H1 (cell line): ENCODE measurements at regions not wholly inside any gene's neighbourhood (a gene's known extent, or its start where the extent isn't known, plus 50 kb on each side); places are given as distances from the start of the nearest gene placed in this dataset.
"Not testable (repeated sequence)": the region's sequence is repeated elsewhere in the genome, so short reads cannot be mapped to it uniquely, and the experiment has no call there.

Source experiments
- CTCF ChIA-PET: fragments of 300-600 bp; sonication (Branson Sonifier 250); formaldehyde crosslinking; loops from one replicate; lab custom pipeline; 2021; ENCODE audit not compliant: partially characterized antibody; lab: Charles Lee
- POLR2A ChIA-PET: fragments of 300-600 bp; sonication (Branson Sonifier 250); formaldehyde crosslinking; loops from one replicate; lab custom pipeline; 2021; ENCODE audit warnings: inconsistent platforms; ENCODE audit not compliant: partially characterized antibody; lab: Charles Lee
- DNase-seq, 2 experiments: peaks; one replicate each; pipeline versions ENCODE4 v3.0.0 to v3.0.0-alpha.2; 2010 to 2022; ENCODE audit warnings: low spot score in 2 of 2, low read depth in 1 of 2, mixed read lengths in 1 of 2
- FAIRE-seq: peaks from 2 replicates; lab custom pipeline; 2011; peaks lifted over from hg19 to GRCh38; lab: Jason Lieb, UNC
- H2AFZ ChIP-seq: 2 replicates; pipeline ENCODE4 v1.8.1; 2012; ENCODE audit warnings: low read length, inconsistent platforms
- H2AK5ac ChIP-seq: 2 replicates; pipeline ENCODE4 v1.6.1; 2013; ENCODE audit warnings: low read depth, low read length
- H2BK120ac ChIP-seq: replicated peaks from 2 replicates; pipeline ENCODE3; 2013; ENCODE audit warnings: low read depth, low read length, inconsistent platforms
- H2BK12ac ChIP-seq: 2 replicates; pipeline ENCODE4 v1.6.1; 2013; ENCODE audit warnings: low read depth, low read length
- H2BK15ac ChIP-seq: 2 replicates; pipeline ENCODE4 v1.6.1; 2013; ENCODE audit warnings: low read length
- H2BK20ac ChIP-seq: 2 replicates; pipeline ENCODE4 v1.6.1; 2013; ENCODE audit warnings: low read length
- H2BK5ac ChIP-seq: 2 replicates; pipeline ENCODE4 v1.6.1; 2013; ENCODE audit warnings: low read depth, low read length
- H3K14ac ChIP-seq: 2 replicates; pipeline ENCODE4 v1.6.1; 2013; ENCODE audit warnings: inconsistent platforms; ENCODE audit not compliant: insufficient read length
- H3K18ac ChIP-seq: 2 replicates; pipeline ENCODE4 v1.6.1; 2013; ENCODE audit warnings: low read length; ENCODE audit errors: extremely low read depth
- H3K23ac ChIP-seq: 2 replicates; pipeline ENCODE4 v1.6.1; 2013; ENCODE audit warnings: inconsistent platforms; ENCODE audit not compliant: insufficient read length
- H3K23me2 ChIP-seq: 2 replicates; pipeline ENCODE4 v1.6.1; 2013; ENCODE audit warnings: low read depth, low read length
- H3K27ac ChIP-seq: 2 replicates; pipeline ENCODE4 v1.6.1; 2011; ENCODE audit warnings: low read depth, low read length, inconsistent platforms
- H3K27me3 ChIP-seq, 4 experiments: replicated peaks in 1 of 4; 1 replicate in 1 of 4; 2 replicates in 3 of 4; pipeline versions ENCODE4 v1.6.1 to v1.8.1; 2011 to 2013; ENCODE audit warnings: low read length in 3 of 4, mild to moderate bottlenecking in 3 of 4, inconsistent platforms in 2 of 4, mixed read lengths in 2 of 4, moderate library complexity in 1 of 4; ENCODE audit not compliant: control insufficient read depth in 3 of 4, insufficient read depth in 3 of 4; ENCODE audit errors: extremely low read depth in 1 of 4
- H3K36me3 ChIP-seq, 4 experiments: 2 replicates each; pipeline versions ENCODE4 v1.6.1 to v1.8.1; 2011 to 2013; ENCODE audit warnings: mild to moderate bottlenecking in 4 of 4, low read length in 3 of 4, moderate library complexity in 2 of 4, control low read depth in 1 of 4, inconsistent platforms in 1 of 4; ENCODE audit not compliant: insufficient read depth in 4 of 4, control insufficient read depth in 2 of 4
- H3K4ac ChIP-seq: replicated peaks from 2 replicates; pipeline ENCODE3; 2013; ENCODE audit warnings: low read length, low read depth, mixed read lengths, inconsistent platforms; ENCODE audit not compliant: insufficient read length
- H3K4me1 ChIP-seq, 4 experiments: replicated peaks in 1 of 4; 1 replicate in 1 of 4; 2 replicates in 3 of 4; pipeline versions ENCODE4 v1.6.1 to v1.8.1; 2011 to 2013; ENCODE audit warnings: low read length in 3 of 4, inconsistent platforms in 2 of 4, mixed read lengths in 1 of 4; ENCODE audit not compliant: insufficient read depth in 4 of 4, control insufficient read depth in 3 of 4
- H3K4me2 ChIP-seq, 2 experiments: 2 replicates each; pipeline versions ENCODE4 v1.6.1 to v1.8.1; 2011 to 2013; ENCODE audit warnings: low read depth in 2 of 2, low read length in 2 of 2, control low read depth in 1 of 2, inconsistent platforms in 1 of 2, mild to moderate bottlenecking in 1 of 2; ENCODE audit not compliant: insufficient read depth in 1 of 2
- H3K4me3 ChIP-seq, 4 experiments: fragments of 200-600, 300-600 bp in 1 of 4; sonication (generic), shearing (Covaris generic), sonication (Bioruptor Twin) in 1 of 4; 2 replicates each; pipeline versions ENCODE4 v1.5.1 to v1.8.1; 2011 to 2016; ENCODE audit warnings: low read length in 4 of 4, low read depth in 3 of 4, control low read depth in 2 of 4, inconsistent platforms in 2 of 4, mild to moderate bottlenecking in 2 of 4, mixed read lengths in 1 of 4, moderate library complexity in 1 of 4; ENCODE audit not compliant: insufficient read depth in 2 of 4; ENCODE audit errors: extremely low read depth in 1 of 4
- H3K56ac ChIP-seq: replicated peaks from 2 replicates; pipeline ENCODE3; 2013; ENCODE audit warnings: low read depth, mild to moderate bottlenecking, mixed read lengths, low read length, inconsistent platforms; ENCODE audit not compliant: insufficient read length
- H3K79me1 ChIP-seq: 2 replicates; pipeline ENCODE4 v1.6.1; 2013; ENCODE audit warnings: low read depth, low read length, control low read depth
- H3K79me2 ChIP-seq, 2 experiments: 2 replicates each; pipeline versions ENCODE4 v1.6.1 to v1.8.1; 2012 to 2013; ENCODE audit warnings: low read length in 2 of 2, mild to moderate bottlenecking in 2 of 2, inconsistent platforms in 1 of 2; ENCODE audit not compliant: insufficient read depth in 2 of 2, control insufficient read depth in 1 of 2
- H3K9ac ChIP-seq, 4 experiments: replicated peaks in 1 of 4; 1 replicate in 1 of 4; 2 replicates in 3 of 4; pipeline versions ENCODE4 v1.6.1 to v1.8.1; 2011 to 2013; ENCODE audit warnings: low read depth in 3 of 4, low read length in 3 of 4, control low read depth in 2 of 4, mild to moderate bottlenecking in 2 of 4, moderate library complexity in 2 of 4, inconsistent platforms in 1 of 4; ENCODE audit errors: extremely low read depth in 1 of 4
- H3K9me3 ChIP-seq, 2 experiments: 2 replicates each; pipeline versions ENCODE4 v1.6.1 to v1.8.1; 2012 to 2013; ENCODE audit warnings: mild to moderate bottlenecking in 2 of 2, moderate library complexity in 2 of 2, control low read depth in 1 of 2, inconsistent platforms in 1 of 2, low read depth in 1 of 2, low read length in 1 of 2, mixed read lengths in 1 of 2; ENCODE audit not compliant: insufficient read depth in 2 of 2
- H4K20me1 ChIP-seq, 2 experiments: replicated peaks in 1 of 2; 2 replicates each; pipeline versions ENCODE3 to v1.8.1; 2011 to 2013; ENCODE audit warnings: inconsistent platforms in 2 of 2, low read length in 2 of 2, mild to moderate bottlenecking in 1 of 2; ENCODE audit not compliant: insufficient read depth in 2 of 2, control insufficient read depth in 1 of 2
- H4K5ac ChIP-seq: 2 replicates; pipeline ENCODE4 v1.6.1; 2013; ENCODE audit warnings: low read length, low read depth, mixed read lengths, inconsistent platforms; ENCODE audit not compliant: insufficient read length
- H4K8ac ChIP-seq: 2 replicates; pipeline ENCODE4 v1.8.0; 2013; ENCODE audit warnings: mild to moderate bottlenecking, moderate library complexity, low read length, inconsistent platforms; ENCODE audit not compliant: insufficient read depth; ENCODE audit errors: extremely low read depth
- H4K91ac ChIP-seq: replicated peaks from 2 replicates; pipeline ENCODE3; 2013; ENCODE audit warnings: low read length, mixed read lengths, inconsistent platforms; ENCODE audit not compliant: insufficient read length
- WGBS, 2 experiments: shearing (Covaris generic) in 1 of 2; methylation state at CpG; one replicate each; pipeline versions ENCODE4 v1.1.6 to v1.1.7; 2013 to 2015; ENCODE audit warnings: low lambda C conversion rate in 2 of 2, mixed read lengths in 2 of 2, inconsistent platforms in 1 of 2, low coverage in 1 of 2, missing lambda C conversion rate in 1 of 2; ENCODE audit not compliant: insufficient replicate concordance in 2 of 2, insufficient coverage in 1 of 2, insufficient read length in 1 of 2; ENCODE audit errors: extremely low coverage in 1 of 2, missing lambda C conversion rate in 1 of 2; 5-methylcytosine and 5-hydroxymethylcytosine counted together

DNA sequence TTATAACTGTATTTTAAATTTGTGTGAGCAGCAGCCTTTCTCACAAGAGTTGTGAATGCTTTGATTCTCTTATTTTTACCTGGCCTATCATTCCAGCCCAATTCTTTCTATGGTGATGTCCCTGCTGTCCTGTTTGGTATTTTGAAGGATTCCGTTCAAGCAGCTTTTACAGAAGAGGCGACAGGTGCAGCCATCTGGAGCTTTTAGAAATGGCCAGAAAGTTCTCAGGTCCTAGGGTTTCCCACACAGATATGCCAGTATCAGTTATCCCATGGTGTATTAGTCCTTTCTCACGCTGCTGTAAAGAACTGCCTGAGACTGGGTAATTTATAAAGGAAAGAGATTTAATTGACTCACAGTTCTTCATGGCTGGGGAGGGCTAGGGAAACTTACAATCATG, 86.1 kb upstream of the LRPAP1 start:
- H3K4me3 ChIP-seq, H3K4me1 ChIP-seq, H3K79me1 ChIP-seq, H3K4me2 ChIP-seq, H3K4ac ChIP-seq, H4K20me1 ChIP-seq, H3K18ac ChIP-seq, H2BK5ac ChIP-seq, H2AFZ ChIP-seq, H2AK5ac ChIP-seq, H2BK20ac ChIP-seq, H4K91ac ChIP-seq, H3K23ac ChIP-seq, H4K8ac ChIP-seq, H2BK120ac ChIP-seq, H4K5ac ChIP-seq, H3K79me2 ChIP-seq, H3K56ac ChIP-seq, H3K14ac ChIP-seq, DNase-seq, FAIRE-seq, H3K23me2 ChIP-seq, H3K9ac ChIP-seq, H3K27ac ChIP-seq, H2BK12ac ChIP-seq, H3K27me3 ChIP-seq, H3K9me3 ChIP-seq, CTCF ChIA-PET, POLR2A ChIA-PET, H2BK15ac ChIP-seq, H3K36me3 ChIP-seq: not testable (repeated sequence)
- 80% methylated on average over 3 of the region's 3 CpGs; no CpG with 5 or more reads in 1 of the 2 experiments for WGBS, 2 experiments
